Progenitor cell of endocrine pancreas (in vitro differentiated cells): ENCODE measurements at regions not wholly inside any gene's neighbourhood (a gene's known extent, or its start where the extent isn't known, plus 50 kb on each side); places are given as distances from the start of the nearest gene placed in this dataset.

Source experiments
- DNase-seq: peaks from one replicate; pipeline ENCODE4 v3.0.0; 2021; ENCODE audit warnings: low spot score; ENCODE audit not compliant: unreplicated experiment
- H3K27ac Mint-ChIP-seq: 2 replicates; pipeline ENCODE4 v1.8.0; 2021; ENCODE audit warnings: mild to moderate bottlenecking, moderate library complexity, mixed read lengths
- H3K27me3 Mint-ChIP-seq: 2 replicates; pipeline ENCODE4 v1.8.0; 2021; ENCODE audit warnings: mixed read lengths
- H3K36me3 Mint-ChIP-seq: 2 replicates; pipeline ENCODE4 v1.8.0; 2022; ENCODE audit warnings: mixed read lengths; ENCODE audit not compliant: insufficient read depth
- H3K4me1 Mint-ChIP-seq: 2 replicates; pipeline ENCODE4 v1.8.0; 2021; ENCODE audit warnings: low read depth, mixed read lengths
- H3K4me3 Mint-ChIP-seq: 2 replicates; pipeline ENCODE4 v1.8.0; 2021; ENCODE audit warnings: low read depth, mild to moderate bottlenecking, moderate library complexity, mixed read lengths
- H3K9me3 Mint-ChIP-seq: 2 replicates; pipeline ENCODE4 v1.8.0; 2021; ENCODE audit warnings: low read depth, mixed read lengths
- CTCF ChIP-seq: fragments of 200-600 bp; sonication (generic); IDR thresholded peaks from one replicate; pipeline ENCODE4 v1.5.0; 2021; ENCODE audit warnings: antibody characterized with exemption, mild to moderate bottlenecking; ENCODE audit not compliant: unreplicated experiment

- no peak for TF ChIP-seq CTCF
- H3K27ac Mint-ChIP-seq, result no peak overlapping the region
- no peaks in the 10 kb centered on the region for H3K9me3 Mint-ChIP-seq
Measured at GRCh38 chr16:79843145-79843544, 242.6 kb upstream of the MAF start.

GRCh38 chr16:79842197-79842596, 241.7 kb upstream of the MAF start:
- peaks cover 13% of the 10 kb centered on the region for H3K4me1 Mint-ChIP-seq
- no peaks in the 10 kb centered on the region for H3K36me3 Mint-ChIP-seq
- TF ChIP-seq CTCF, result no peak
- H3K27ac Mint-ChIP-seq, result no peak overlapping the region
- no peaks in the 10 kb centered on the region for H3K27me3 Mint-ChIP-seq
- no peak overlapping the region for H3K4me3 Mint-ChIP-seq
- no peak for DNase-seq
- H3K9me3 Mint-ChIP-seq, result no peaks in the 10 kb centered on the region

More at GRCh38 chr16:79843145-79843544, 242.6 kb upstream of the MAF start:
- Mint-ChIP-seq H3K4me3 (no peak overlapping the region), H3K27me3 (peaks cover 5% of the 10 kb centered on the region), H3K4me1 (peaks cover 13% of the 10 kb centered on the region), H3K36me3 (no peaks in the 10 kb centered on the region)
- no peak for DNase-seq

- Mint-ChIP-seq H3K27me3 (no peaks in the 10 kb centered on the region), H3K27ac (no peak overlapping the region), H3K9me3 (no peaks in the 10 kb centered on the region), H3K4me1 (peaks cover 4% of the 10 kb centered on the region), H3K36me3 (no peaks in the 10 kb centered on the region), H3K4me3 (no peak overlapping the region)
- no peak for DNase-seq
- TF ChIP-seq CTCF, result no peak
Measured at GRCh38 chr16:79839466-79840341, 239.2 kb upstream of the MAF start.

GRCh38 chr16:79838496-79839259, 238.1 kb upstream of the MAF start:
- no peak for DNase-seq
- Mint-ChIP-seq H3K27ac (no peak overlapping the region), H3K4me3 (no peak overlapping the region)

More at GRCh38 chr16:79838496-79839259, 238.1 kb upstream of the MAF start:
- H3K27me3 Mint-ChIP-seq, result no peaks in the 10 kb centered on the region
- H3K36me3 Mint-ChIP-seq, result no peaks in the 10 kb centered on the region
- no peaks in the 10 kb centered on the region for H3K9me3 Mint-ChIP-seq
- no peak for TF ChIP-seq CTCF
- peaks cover 2% of the 10 kb centered on the region for H3K4me1 Mint-ChIP-seq
